RWPE1 (cell line): ENCODE measurements at regions not wholly inside any gene's neighbourhood (a gene's known extent, or its start where the extent isn't known, plus 50 kb on each side); places are given as distances from the start of the nearest gene placed in this dataset.

Experiments used
- CTCF ChIA-PET: fragments of 350-600 bp; sonication (Branson Sonifier 250); formaldehyde crosslinking; extraction: SDS; loops from one replicate; lab custom pipeline; 2021; lab: Yijun Ruan, JAX
- POLR2A ChIA-PET: fragments of 400-600 bp; formaldehyde crosslinking; extraction: SDS; loops from one replicate; lab custom pipeline; 2020; ENCODE audit warnings: antibody characterized with exemption; ENCODE audit not compliant: low non-redundant PET; lab: Yijun Ruan, JAX
- DNase-seq: peaks from one replicate; pipeline ENCODE4 v3.0.0; 2012; ENCODE audit warnings: low spot score
- H3K27ac ChIP-seq: fragments of 450-650 bp; 2 replicates; pipeline ENCODE4 v1.5.1; 2017
- CTCF ChIP-seq: fragments of 450-650 bp; conservative IDR thresholded peaks from 2 replicates; pipeline ENCODE4 v1.5.1; 2017; ENCODE audit warnings: low read depth, mild to moderate bottlenecking

GRCh38 chr5:92730486-92730885 lies 850.5 kb downstream of the NR2F1-AS1 start:
- no peak overlapping the region for H3K27ac ChIP-seq
- TF ChIP-seq CTCF = no peak
- CTCF ChIA-PET = no interaction called here
- POLR2A ChIA-PET = no interaction called here
- no peak for DNase-seq

- TF ChIP-seq CTCF = no peak
- POLR2A ChIA-PET = no interaction called here
- H3K27ac ChIP-seq = no peak overlapping the region
- CTCF ChIA-PET = no interaction called here
- DNase-seq = no peak
Measured at GRCh38 chr5:92729088-92729487, 851.9 kb downstream of the NR2F1-AS1 start.

- no peak overlapping the region for H3K27ac ChIP-seq
- TF ChIP-seq CTCF = no peak
- ChIA-PET CTCF (interaction anchor here (0.7 kb wide), 1 partner anchor 1975 kb away, joined by 4 read pairs; no protein-coding TSS in a partner anchor), POLR2A (no interaction called here)
- DNase-seq = no peak
Measured at GRCh38 chr5:92715946-92716520, 865.0 kb downstream of the NR2F1-AS1 start.

- no peak overlapping the region for H3K27ac ChIP-seq
- no peak for DNase-seq
- CTCF ChIA-PET = interaction anchor here (0.5 to 0.6 kb wide), 2 partner anchors 84 to 195 kb away, joined by 3 read pairs; no protein-coding TSS in a partner anchor
- no peak for TF ChIP-seq CTCF
- POLR2A ChIA-PET = no interaction called here
Measured at GRCh38 chr5:92713826-92714225, 867.2 kb downstream of the NR2F1-AS1 start.

- CTCF ChIA-PET = no interaction called here
- no peak for TF ChIP-seq CTCF
- H3K27ac ChIP-seq = no peak overlapping the region
- no peak for DNase-seq
- POLR2A ChIA-PET = no interaction called here
Measured at GRCh38 chr5:92713335-92713743, 867.7 kb downstream of the NR2F1-AS1 start.

- POLR2A ChIA-PET = no interaction called here
- no peak overlapping the region for H3K27ac ChIP-seq
- TF ChIP-seq CTCF = no peak
- CTCF ChIA-PET = no interaction called here
- no peak for DNase-seq
Measured at GRCh38 chr5:92711956-92712355, 869.1 kb downstream of the NR2F1-AS1 start.
